CD14-positive monocyte (primary cell): ENCODE measurements at regions not wholly inside any gene's neighbourhood (a gene's known extent, or its start where the extent isn't known, plus 50 kb on each side); places are given as distances from the start of the nearest gene placed in this dataset.

ENCODE experiments used
- DNase-seq, 3 donors: peaks; one replicate each; pipeline ENCODE4 v3.0.0-alpha.2; 2011 to 2022
- H2AFZ ChIP-seq: 2 replicates; pipeline ENCODE4 v1.6.0; 2012; ENCODE audit warnings: mild to moderate bottlenecking, low read depth, low read length, inconsistent platforms; ENCODE audit not compliant: insufficient read depth, poor library complexity, severe bottlenecking
- H3K27ac ChIP-seq, 2 donors: 1 replicate in 1 of 2; 2 replicates in 1 of 2; pipeline ENCODE4 v1.5.1; 2012 to 2013; ENCODE audit warnings: low read length in 2 of 2, control low read depth in 1 of 2, inconsistent platforms in 1 of 2, low read depth in 1 of 2, mild to moderate bottlenecking in 1 of 2
- H3K27me3 ChIP-seq, 2 donors: one replicate each; pipeline versions ENCODE4 v1.6.0 to v1.6.1; 2011 to 2013; ENCODE audit warnings: low read length in 2 of 2; ENCODE audit not compliant: control insufficient read depth in 2 of 2, insufficient read depth in 2 of 2
- H3K36me3 ChIP-seq, 2 donors: replicated peaks in 1 of 2; 1 replicate in 1 of 2; 2 replicates in 1 of 2; pipeline versions ENCODE4 v1.5.1 to v1.6.1; 2012 to 2013; ENCODE audit warnings: low read length in 2 of 2, control low read depth in 1 of 2, inconsistent platforms in 1 of 2, mild to moderate bottlenecking in 1 of 2; ENCODE audit not compliant: insufficient read depth in 2 of 2, control insufficient read depth in 1 of 2
- H3K4me1 ChIP-seq, 2 donors: 1 replicate in 1 of 2; 2 replicates in 1 of 2; pipeline versions ENCODE4 v1.5.1 to v1.6.1; 2012 to 2013; ENCODE audit warnings: low read length in 2 of 2, control low read depth in 1 of 2, inconsistent platforms in 1 of 2, mild to moderate bottlenecking in 1 of 2, moderate library complexity in 1 of 2; ENCODE audit not compliant: insufficient read depth in 2 of 2, control insufficient read depth in 1 of 2
- H3K4me2 ChIP-seq: replicated peaks from 2 replicates; pipeline ENCODE3; 2012; ENCODE audit warnings: low read length, moderate library complexity, mild to moderate bottlenecking; ENCODE audit not compliant: poor library complexity, severe bottlenecking; ENCODE audit errors: extremely low read depth
- H3K4me3 ChIP-seq, 3 experiments: fragments of 200-600 bp in 1 of 3; sonication (generic) in 1 of 3; replicated peaks in 1 of 3; 1 replicate in 2 of 3; 2 replicates in 1 of 3; pipeline ENCODE4 v1.5.1; 2011 to 2013; ENCODE audit warnings: low read length in 3 of 3, mild to moderate bottlenecking in 3 of 3, control low read depth in 2 of 3, low read depth in 2 of 3, inconsistent platforms in 1 of 3, moderate library complexity in 1 of 3
- H3K79me2 ChIP-seq: 2 replicates; pipeline ENCODE4 v1.6.0; 2012; ENCODE audit warnings: mild to moderate bottlenecking, control low read depth, inconsistent platforms, low read length, moderate library complexity; ENCODE audit not compliant: insufficient read depth
- H3K9ac ChIP-seq: 2 replicates; pipeline ENCODE4 v1.6.0; 2017; ENCODE audit warnings: low read length, mild to moderate bottlenecking; ENCODE audit not compliant: insufficient read depth, poor library complexity, severe bottlenecking
- H3K9me3 ChIP-seq, 2 donors: replicated peaks in 1 of 2; 1 replicate in 1 of 2; 2 replicates in 1 of 2; pipeline versions ENCODE4 v1.5.1 to v1.6.1; 2012 to 2013; ENCODE audit warnings: low read length in 2 of 2, control low read depth in 1 of 2; ENCODE audit not compliant: control insufficient read depth in 1 of 2, insufficient read depth in 1 of 2
- H4K20me1 ChIP-seq: 2 replicates; pipeline ENCODE4 v1.6.0; 2012; ENCODE audit warnings: mild to moderate bottlenecking, low read length, control low read depth, moderate library complexity; ENCODE audit not compliant: insufficient read depth
- H3K27ac Mint-ChIP-seq, 7 donors: one replicate each; pipeline ENCODE4 v1.8.0; 2020; ENCODE audit warnings: mild to moderate bottlenecking in 7 of 7, mixed read lengths in 7 of 7, moderate library complexity in 6 of 7, inconsistent platforms in 2 of 7
- H3K27me3 Mint-ChIP-seq, 3 donors: one replicate each; pipeline ENCODE4 v1.8.0; 2021 to 2022; ENCODE audit warnings: low read depth in 3 of 3, mild to moderate bottlenecking in 3 of 3, mixed read lengths in 3 of 3, moderate library complexity in 3 of 3, inconsistent platforms in 1 of 3
- H3K36me3 Mint-ChIP-seq, 2 donors: one replicate each; pipeline ENCODE4 v1.8.0; 2020; ENCODE audit warnings: mixed read lengths in 2 of 2, inconsistent platforms in 1 of 2, mild to moderate bottlenecking in 1 of 2
- H3K4me1 Mint-ChIP-seq: one replicate; pipeline ENCODE4 v1.8.0; 2020; ENCODE audit warnings: mild to moderate bottlenecking, mixed read lengths
- H3K4me3 Mint-ChIP-seq, 2 donors: one replicate each; pipeline ENCODE4 v1.8.0; 2020; ENCODE audit warnings: mild to moderate bottlenecking in 2 of 2, mixed read lengths in 2 of 2, moderate library complexity in 1 of 2
- H3K9me3 Mint-ChIP-seq, 7 donors: one replicate each; pipeline ENCODE4 v1.8.0; 2020 to 2022; ENCODE audit warnings: mixed read lengths in 7 of 7, mild to moderate bottlenecking in 6 of 7, moderate library complexity in 6 of 7, inconsistent platforms in 2 of 7
- WGBS: methylation state at CpG from one replicate; pipeline ENCODE4 v1.1.5; 2013; ENCODE audit warnings: missing lambda C conversion rate; ENCODE audit not compliant: insufficient coverage; 5-methylcytosine and 5-hydroxymethylcytosine counted together
- intact Hi-C, 2 donors: fragments of 100-400 bp; cut with micrococcal nuclease; formaldehyde crosslinking; loops; one replicate each; pipeline versions ENCODE4 v1.15.0 to v1.15.1; 2023
- TF ChIP-seq, protein P1 (sequence below): fragments of 200-600 bp; IDR thresholded peaks from one replicate; pipeline ENCODE4 v1.8.0; 2022; ENCODE audit warnings: antibody characterized with exemption, mild to moderate bottlenecking

DNA sequence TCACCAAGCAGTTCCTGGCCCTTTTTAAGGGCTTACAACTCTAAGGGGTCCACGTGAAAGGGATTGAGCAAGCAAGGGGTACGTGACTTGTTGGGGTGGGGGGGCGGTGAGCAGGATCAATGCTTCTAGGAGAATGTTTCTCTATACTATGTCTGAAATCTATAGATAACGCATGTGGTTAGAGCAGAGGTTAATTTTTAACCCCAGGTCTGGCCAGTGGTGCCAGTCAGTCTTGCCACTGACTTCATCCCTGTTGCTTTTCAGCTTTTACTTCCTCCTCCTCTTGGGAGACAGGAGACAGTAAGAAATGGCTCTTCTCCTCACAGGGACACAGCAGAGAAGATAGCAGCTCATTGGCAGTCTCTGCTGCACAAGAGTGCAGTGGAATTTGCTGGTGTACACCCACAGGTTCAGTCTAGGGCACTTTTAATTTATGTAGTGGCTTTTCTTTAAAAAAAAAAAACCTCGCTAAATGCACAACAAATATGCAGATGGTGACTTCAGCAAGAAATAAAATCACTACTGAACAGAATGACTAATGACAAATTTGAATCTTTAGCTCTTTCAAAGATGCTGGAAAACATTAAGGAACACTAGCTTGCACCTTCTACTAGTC lies 190.5 kb downstream of the CCNG2 start:
- no peak overlapping the region for H3K27ac Mint-ChIP-seq
- Histone ChIP-seq H3K9me3 (peaks cover 6 to 7% of the 10 kb centered on the region in 2 donors), H3K27ac (no peak overlapping the region), H3K79me2 (no peaks in the 10 kb centered on the region), H3K4me3 (no peak overlapping the region), H2AFZ (no peak overlapping the region), H3K36me3 (no peaks in the 10 kb centered on the region), H3K4me1 (no peaks in the 10 kb centered on the region), H3K9ac (no peak overlapping the region), H4K20me1 (no peaks in the 10 kb centered on the region), H3K27me3 (no peaks in the 10 kb centered on the region), H3K4me2 (no peak overlapping the region)
- H3K4me3 Mint-ChIP-seq, result no peak overlapping the region
- H3K36me3 Mint-ChIP-seq, result no peaks in the 10 kb centered on the region
- intact Hi-C loops, result no loop called here
- H3K9me3 Mint-ChIP-seq, result peaks cover 6 to 13% (median 8%) of the 10 kb centered on the region in 7 donors
- DNase-seq, result no peak
- no peaks in the 10 kb centered on the region for H3K4me1 Mint-ChIP-seq
- TF ChIP-seq, protein P1, sequence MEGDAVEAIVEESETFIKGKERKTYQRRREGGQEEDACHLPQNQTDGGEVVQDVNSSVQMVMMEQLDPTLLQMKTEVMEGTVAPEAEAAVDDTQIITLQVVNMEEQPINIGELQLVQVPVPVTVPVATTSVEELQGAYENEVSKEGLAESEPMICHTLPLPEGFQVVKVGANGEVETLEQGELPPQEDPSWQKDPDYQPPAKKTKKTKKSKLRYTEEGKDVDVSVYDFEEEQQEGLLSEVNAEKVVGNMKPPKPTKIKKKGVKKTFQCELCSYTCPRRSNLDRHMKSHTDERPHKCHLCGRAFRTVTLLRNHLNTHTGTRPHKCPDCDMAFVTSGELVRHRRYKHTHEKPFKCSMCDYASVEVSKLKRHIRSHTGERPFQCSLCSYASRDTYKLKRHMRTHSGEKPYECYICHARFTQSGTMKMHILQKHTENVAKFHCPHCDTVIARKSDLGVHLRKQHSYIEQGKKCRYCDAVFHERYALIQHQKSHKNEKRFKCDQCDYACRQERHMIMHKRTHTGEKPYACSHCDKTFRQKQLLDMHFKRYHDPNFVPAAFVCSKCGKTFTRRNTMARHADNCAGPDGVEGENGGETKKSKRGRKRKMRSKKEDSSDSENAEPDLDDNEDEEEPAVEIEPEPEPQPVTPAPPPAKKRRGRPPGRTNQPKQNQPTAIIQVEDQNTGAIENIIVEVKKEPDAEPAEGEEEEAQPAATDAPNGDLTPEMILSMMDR, result no peak
- H3K27me3 Mint-ChIP-seq, result peaks cover 0 to 2% (median 2%) of the 10 kb centered on the region in 3 donors
- no CpG with 5 or more reads among the region's 5 CpGs for WGBS

DNA sequence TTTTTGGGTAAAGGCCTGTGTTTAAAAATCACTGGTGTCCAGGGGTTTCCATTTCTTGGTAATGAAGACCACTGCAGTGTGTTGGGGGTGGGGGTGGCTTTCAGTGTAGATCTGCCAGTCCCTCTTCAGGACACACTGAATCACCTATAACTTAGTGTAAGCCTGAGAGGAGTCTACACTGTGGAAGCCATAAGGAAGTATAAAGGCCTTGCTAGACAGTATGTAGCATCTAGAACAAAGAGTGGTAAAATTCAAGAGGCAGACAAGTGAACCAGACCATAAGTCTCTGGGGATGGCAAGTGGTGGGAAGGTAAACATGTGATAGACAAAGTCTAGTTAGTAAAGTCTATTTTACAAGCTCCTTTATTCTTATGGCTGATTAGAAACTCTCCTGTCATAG lies 191.8 kb downstream of the CCNG2 start:
- Histone ChIP-seq H3K4me3 (no peak overlapping the region), H3K36me3 (no peaks in the 10 kb centered on the region)

More for the DNA sequence above, 191.8 kb downstream of the CCNG2 start:
- Histone ChIP-seq H3K9ac (no peak overlapping the region), H3K27ac (no peak overlapping the region), H3K27me3 (no peaks in the 10 kb centered on the region), H3K4me1 (no peaks in the 10 kb centered on the region), H2AFZ (no peak overlapping the region), H3K4me2 (no peak overlapping the region), H3K9me3 (peaks cover 0 to under 1% of the 10 kb centered on the region in 2 donors), H3K79me2 (no peaks in the 10 kb centered on the region), H4K20me1 (no peaks in the 10 kb centered on the region)
- H3K27ac Mint-ChIP-seq, result no peak overlapping the region
- H3K9me3 Mint-ChIP-seq, result peaks cover under 1 to 2% (median under 1%) of the 10 kb centered on the region in 7 donors
- TF ChIP-seq, protein P1, result no peak
- no peak for DNase-seq
- intact Hi-C loops, result no loop called here
- no peaks in the 10 kb centered on the region for H3K4me1 Mint-ChIP-seq
- H3K36me3 Mint-ChIP-seq, result no peaks in the 10 kb centered on the region
- peaks cover 0 to 5% (median 2%) of the 10 kb centered on the region in 3 donors for H3K27me3 Mint-ChIP-seq
- no peak overlapping the region for H3K4me3 Mint-ChIP-seq
